ENCODE measurements at regions not wholly inside any gene's neighbourhood (a gene's known extent, or its start where the extent isn't known, plus 50 kb on each side); places are given as distances from the start of the nearest gene placed in this dataset.
"Not testable (repeated sequence)": the region's sequence is repeated elsewhere in the genome, so short reads cannot be mapped to it uniquely, and the experiment has no call there.

GRCh38 chr6:3672339-3672738 lies 79.2 kb downstream of the PXDC1 start:
- not testable (repeated sequence) for DNase-seq (ENCODE audit: low read depth)

DNA sequence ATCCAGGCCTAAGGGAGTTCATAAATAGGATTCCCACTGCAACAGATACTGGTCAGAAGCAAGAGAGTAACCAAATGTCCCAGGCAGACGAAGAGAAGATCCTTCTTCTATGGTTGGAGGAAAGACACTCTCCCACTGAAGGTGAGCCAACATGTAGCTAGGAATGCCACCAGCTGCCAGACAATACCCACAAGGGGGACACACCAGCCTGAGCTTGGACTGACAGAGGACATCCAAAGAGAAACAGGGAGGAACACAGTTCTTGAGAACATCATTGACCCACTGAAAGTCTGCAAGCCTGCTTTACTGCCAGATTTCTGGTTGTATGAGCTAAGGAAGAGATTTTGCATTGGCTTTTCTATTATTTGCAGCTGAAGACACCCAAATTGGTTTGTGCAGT lies 80.1 kb downstream of the PXDC1 start:
- no peak overlapping the region for H3K4me3 ChIP-seq (ENCODE audit: low read depth, low read length)
- no peak for TF ChIP-seq CTCF (conservative IDR thresholded peaks at IDR 0.05; ENCODE audit: low read depth, low read length)
- no peak for DNase-seq (ENCODE audit: low read depth)

More at GRCh38 chr6:3672339-3672738, 79.2 kb downstream of the PXDC1 start:
- H3K4me3 ChIP-seq (ENCODE audit: low read depth, low read length): not testable (repeated sequence)

DNA sequence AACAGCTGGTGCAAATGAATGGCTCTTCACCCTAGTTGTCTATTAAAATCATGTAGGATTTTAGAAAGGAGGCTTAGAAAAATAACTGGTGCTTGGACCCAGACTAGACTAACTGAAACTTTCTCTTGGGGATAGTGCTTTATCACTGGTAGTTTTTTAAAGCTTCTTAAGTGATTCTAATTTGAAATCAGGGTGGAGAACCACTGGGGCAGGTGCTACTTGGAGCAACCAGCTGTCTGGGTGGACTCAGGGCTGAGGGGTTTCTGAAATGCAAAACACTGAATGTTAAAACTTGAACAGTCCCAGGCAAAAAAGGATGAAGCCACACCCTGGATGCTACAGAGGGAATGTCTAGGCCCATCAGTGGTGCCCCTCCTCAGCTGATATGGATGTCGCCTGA lies 81.2 kb downstream of the PXDC1 start:
- H3K4me3 ChIP-seq (ENCODE audit: low read depth, low read length): no peak overlapping the region
- no peak for DNase-seq (ENCODE audit: low read depth)
- TF ChIP-seq CTCF (conservative IDR thresholded peaks at IDR 0.05; ENCODE audit: low read depth, low read length): no peak

GRCh38 chr6:3669916-3670315 lies 81.6 kb downstream of the PXDC1 start:
- DNase-seq (ENCODE audit: low read depth): no peak
- TF ChIP-seq CTCF (conservative IDR thresholded peaks at IDR 0.05; ENCODE audit: low read depth, low read length): no peak
- no peak overlapping the region for H3K4me3 ChIP-seq (ENCODE audit: low read depth, low read length)

DNA sequence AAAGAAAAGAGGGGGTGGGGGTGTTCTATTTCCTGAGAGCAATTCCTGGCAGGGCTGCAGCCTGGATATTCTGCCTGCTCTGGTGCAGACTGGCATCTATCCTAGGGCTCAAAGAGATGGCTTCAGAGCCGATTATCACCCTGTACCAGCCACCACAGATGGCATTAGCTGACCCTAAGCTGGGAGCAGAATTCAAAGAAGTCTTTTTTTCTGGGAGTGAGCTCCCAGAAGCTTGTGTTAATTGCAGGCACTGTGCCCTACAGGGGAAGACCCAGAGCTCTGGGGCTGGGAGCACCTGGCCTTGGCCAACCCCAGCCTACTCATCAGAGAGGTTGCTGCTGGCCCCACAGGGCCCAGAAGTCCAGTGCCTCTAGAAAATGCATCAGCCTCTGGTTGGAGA lies 85.9 kb downstream of the PXDC1 start:
- H3K4me3 ChIP-seq (ENCODE audit: low read depth, low read length): no peak overlapping the region
- no peak for TF ChIP-seq CTCF (conservative IDR thresholded peaks at IDR 0.05; ENCODE audit: low read depth, low read length)

GRCh38 chr6:3664625-3665041 lies 86.9 kb downstream of the PXDC1 start:
- DNase-seq (ENCODE audit: low read depth): peak; percentile 10
- TF ChIP-seq CTCF (conservative IDR thresholded peaks at IDR 0.05; ENCODE audit: low read depth, low read length): no peak
- no peak overlapping the region for H3K4me3 ChIP-seq (ENCODE audit: low read depth, low read length)

More for the DNA sequence above, 85.9 kb downstream of the PXDC1 start:
- DNase-seq (ENCODE audit: low read depth): no peak

DNA sequence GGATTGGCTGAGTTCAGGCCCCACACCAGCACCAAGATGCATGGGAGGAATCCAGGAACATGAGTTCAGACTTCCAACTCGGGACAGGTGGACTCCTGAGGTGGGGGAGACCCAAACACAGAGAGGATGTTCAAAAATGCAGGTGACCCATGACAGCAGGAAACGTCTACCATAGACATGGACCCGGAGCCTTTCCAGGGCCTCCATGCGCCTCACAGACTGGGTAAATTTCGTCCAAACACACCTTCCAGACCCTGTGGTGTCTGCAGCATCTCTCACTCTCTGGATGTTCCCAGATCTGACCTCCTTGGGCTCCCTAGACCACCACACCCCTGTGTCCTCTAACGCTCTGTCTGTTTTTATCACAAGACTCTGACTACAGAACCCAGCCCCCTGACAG lies 87.7 kb downstream of the PXDC1 start:
- DNase-seq (ENCODE audit: low read depth): no peak
- TF ChIP-seq CTCF (conservative IDR thresholded peaks at IDR 0.05; ENCODE audit: low read depth, low read length): no peak

GRCh38 chr6:3663081-3663480 lies 88.4 kb downstream of the PXDC1 start:
- DNase-seq (ENCODE audit: low read depth): no peak
- TF ChIP-seq CTCF (conservative IDR thresholded peaks at IDR 0.05; ENCODE audit: low read depth, low read length): no peak
- H3K4me3 ChIP-seq (ENCODE audit: low read depth, low read length): no peak overlapping the region

More for the DNA sequence above, 87.7 kb downstream of the PXDC1 start:
- no peak overlapping the region for H3K4me3 ChIP-seq (ENCODE audit: low read depth, low read length)
